H1 (cell line): ENCODE measurements at regions not wholly inside any gene's neighbourhood (a gene's known extent, or its start where the extent isn't known, plus 50 kb on each side); places are given as distances from the start of the nearest gene placed in this dataset.

Source experiments
- CTCF ChIA-PET: fragments of 300-600 bp; sonication (Branson Sonifier 250); formaldehyde crosslinking; loops from one replicate; lab custom pipeline; 2021; ENCODE audit not compliant: partially characterized antibody; lab: Charles Lee
- POLR2A ChIA-PET: fragments of 300-600 bp; sonication (Branson Sonifier 250); formaldehyde crosslinking; loops from one replicate; lab custom pipeline; 2021; ENCODE audit warnings: inconsistent platforms; ENCODE audit not compliant: partially characterized antibody; lab: Charles Lee
- DNase-seq, 2 experiments: peaks; one replicate each; pipeline versions ENCODE4 v3.0.0 to v3.0.0-alpha.2; 2010 to 2022; ENCODE audit warnings: low spot score in 2 of 2, low read depth in 1 of 2, mixed read lengths in 1 of 2
- FAIRE-seq: peaks from 2 replicates; lab custom pipeline; 2011; peaks lifted over from hg19 to GRCh38; lab: Jason Lieb, UNC
- H2AFZ ChIP-seq: 2 replicates; pipeline ENCODE4 v1.8.1; 2012; ENCODE audit warnings: low read length, inconsistent platforms
- H2AK5ac ChIP-seq: 2 replicates; pipeline ENCODE4 v1.6.1; 2013; ENCODE audit warnings: low read depth, low read length
- H2BK120ac ChIP-seq: replicated peaks from 2 replicates; pipeline ENCODE3; 2013; ENCODE audit warnings: low read depth, low read length, inconsistent platforms
- H2BK12ac ChIP-seq: 2 replicates; pipeline ENCODE4 v1.6.1; 2013; ENCODE audit warnings: low read depth, low read length
- H2BK15ac ChIP-seq: 2 replicates; pipeline ENCODE4 v1.6.1; 2013; ENCODE audit warnings: low read length
- H2BK20ac ChIP-seq: 2 replicates; pipeline ENCODE4 v1.6.1; 2013; ENCODE audit warnings: low read length
- H2BK5ac ChIP-seq: 2 replicates; pipeline ENCODE4 v1.6.1; 2013; ENCODE audit warnings: low read depth, low read length
- H3K14ac ChIP-seq: 2 replicates; pipeline ENCODE4 v1.6.1; 2013; ENCODE audit warnings: inconsistent platforms; ENCODE audit not compliant: insufficient read length
- H3K18ac ChIP-seq: 2 replicates; pipeline ENCODE4 v1.6.1; 2013; ENCODE audit warnings: low read length; ENCODE audit errors: extremely low read depth
- H3K23ac ChIP-seq: 2 replicates; pipeline ENCODE4 v1.6.1; 2013; ENCODE audit warnings: inconsistent platforms; ENCODE audit not compliant: insufficient read length
- H3K23me2 ChIP-seq: 2 replicates; pipeline ENCODE4 v1.6.1; 2013; ENCODE audit warnings: low read depth, low read length
- H3K27ac ChIP-seq: 2 replicates; pipeline ENCODE4 v1.6.1; 2011; ENCODE audit warnings: low read depth, low read length, inconsistent platforms
- H3K27me3 ChIP-seq, 4 experiments: replicated peaks in 1 of 4; 1 replicate in 1 of 4; 2 replicates in 3 of 4; pipeline versions ENCODE4 v1.6.1 to v1.8.1; 2011 to 2013; ENCODE audit warnings: low read length in 3 of 4, mild to moderate bottlenecking in 3 of 4, inconsistent platforms in 2 of 4, mixed read lengths in 2 of 4, moderate library complexity in 1 of 4; ENCODE audit not compliant: control insufficient read depth in 3 of 4, insufficient read depth in 3 of 4; ENCODE audit errors: extremely low read depth in 1 of 4
- H3K36me3 ChIP-seq, 4 experiments: 2 replicates each; pipeline versions ENCODE4 v1.6.1 to v1.8.1; 2011 to 2013; ENCODE audit warnings: mild to moderate bottlenecking in 4 of 4, low read length in 3 of 4, moderate library complexity in 2 of 4, control low read depth in 1 of 4, inconsistent platforms in 1 of 4; ENCODE audit not compliant: insufficient read depth in 4 of 4, control insufficient read depth in 2 of 4
- H3K4ac ChIP-seq: replicated peaks from 2 replicates; pipeline ENCODE3; 2013; ENCODE audit warnings: low read length, low read depth, mixed read lengths, inconsistent platforms; ENCODE audit not compliant: insufficient read length
- H3K4me1 ChIP-seq, 4 experiments: replicated peaks in 1 of 4; 1 replicate in 1 of 4; 2 replicates in 3 of 4; pipeline versions ENCODE4 v1.6.1 to v1.8.1; 2011 to 2013; ENCODE audit warnings: low read length in 3 of 4, inconsistent platforms in 2 of 4, mixed read lengths in 1 of 4; ENCODE audit not compliant: insufficient read depth in 4 of 4, control insufficient read depth in 3 of 4
- H3K4me2 ChIP-seq, 2 experiments: 2 replicates each; pipeline versions ENCODE4 v1.6.1 to v1.8.1; 2011 to 2013; ENCODE audit warnings: low read depth in 2 of 2, low read length in 2 of 2, control low read depth in 1 of 2, inconsistent platforms in 1 of 2, mild to moderate bottlenecking in 1 of 2; ENCODE audit not compliant: insufficient read depth in 1 of 2
- H3K4me3 ChIP-seq, 4 experiments: fragments of 200-600, 300-600 bp in 1 of 4; sonication (generic), shearing (Covaris generic), sonication (Bioruptor Twin) in 1 of 4; 2 replicates each; pipeline versions ENCODE4 v1.5.1 to v1.8.1; 2011 to 2016; ENCODE audit warnings: low read length in 4 of 4, low read depth in 3 of 4, control low read depth in 2 of 4, inconsistent platforms in 2 of 4, mild to moderate bottlenecking in 2 of 4, mixed read lengths in 1 of 4, moderate library complexity in 1 of 4; ENCODE audit not compliant: insufficient read depth in 2 of 4; ENCODE audit errors: extremely low read depth in 1 of 4
- H3K56ac ChIP-seq: replicated peaks from 2 replicates; pipeline ENCODE3; 2013; ENCODE audit warnings: low read depth, mild to moderate bottlenecking, mixed read lengths, low read length, inconsistent platforms; ENCODE audit not compliant: insufficient read length
- H3K79me1 ChIP-seq: 2 replicates; pipeline ENCODE4 v1.6.1; 2013; ENCODE audit warnings: low read depth, low read length, control low read depth
- H3K79me2 ChIP-seq, 2 experiments: 2 replicates each; pipeline versions ENCODE4 v1.6.1 to v1.8.1; 2012 to 2013; ENCODE audit warnings: low read length in 2 of 2, mild to moderate bottlenecking in 2 of 2, inconsistent platforms in 1 of 2; ENCODE audit not compliant: insufficient read depth in 2 of 2, control insufficient read depth in 1 of 2
- H3K9ac ChIP-seq, 4 experiments: replicated peaks in 1 of 4; 1 replicate in 1 of 4; 2 replicates in 3 of 4; pipeline versions ENCODE4 v1.6.1 to v1.8.1; 2011 to 2013; ENCODE audit warnings: low read depth in 3 of 4, low read length in 3 of 4, control low read depth in 2 of 4, mild to moderate bottlenecking in 2 of 4, moderate library complexity in 2 of 4, inconsistent platforms in 1 of 4; ENCODE audit errors: extremely low read depth in 1 of 4
- H3K9me3 ChIP-seq, 2 experiments: 2 replicates each; pipeline versions ENCODE4 v1.6.1 to v1.8.1; 2012 to 2013; ENCODE audit warnings: mild to moderate bottlenecking in 2 of 2, moderate library complexity in 2 of 2, control low read depth in 1 of 2, inconsistent platforms in 1 of 2, low read depth in 1 of 2, low read length in 1 of 2, mixed read lengths in 1 of 2; ENCODE audit not compliant: insufficient read depth in 2 of 2
- H4K20me1 ChIP-seq, 2 experiments: replicated peaks in 1 of 2; 2 replicates each; pipeline versions ENCODE3 to v1.8.1; 2011 to 2013; ENCODE audit warnings: inconsistent platforms in 2 of 2, low read length in 2 of 2, mild to moderate bottlenecking in 1 of 2; ENCODE audit not compliant: insufficient read depth in 2 of 2, control insufficient read depth in 1 of 2
- H4K5ac ChIP-seq: 2 replicates; pipeline ENCODE4 v1.6.1; 2013; ENCODE audit warnings: low read length, low read depth, mixed read lengths, inconsistent platforms; ENCODE audit not compliant: insufficient read length
- H4K8ac ChIP-seq: 2 replicates; pipeline ENCODE4 v1.8.0; 2013; ENCODE audit warnings: mild to moderate bottlenecking, moderate library complexity, low read length, inconsistent platforms; ENCODE audit not compliant: insufficient read depth; ENCODE audit errors: extremely low read depth
- H4K91ac ChIP-seq: replicated peaks from 2 replicates; pipeline ENCODE3; 2013; ENCODE audit warnings: low read length, mixed read lengths, inconsistent platforms; ENCODE audit not compliant: insufficient read length
- CBX8 ChIP-seq: fragments of 300-800, 300-1000 bp; sonication (generic); IDR thresholded peaks from 2 replicates; pipeline ENCODE4 v1.7.1; 2016; ENCODE audit warnings: low read depth, low read length, borderline replicate concordance
- CTBP2 ChIP-seq: IDR thresholded peaks from 2 replicates; pipeline ENCODE4 v1.7.0; 2011; ENCODE audit warnings: borderline replicate concordance, mild to moderate bottlenecking, moderate library complexity, mixed read lengths, low read length; ENCODE audit not compliant: insufficient read depth, insufficient read length
- WGBS, 2 experiments: shearing (Covaris generic) in 1 of 2; methylation state at CpG; one replicate each; pipeline versions ENCODE4 v1.1.6 to v1.1.7; 2013 to 2015; ENCODE audit warnings: low lambda C conversion rate in 2 of 2, mixed read lengths in 2 of 2, inconsistent platforms in 1 of 2, low coverage in 1 of 2, missing lambda C conversion rate in 1 of 2; ENCODE audit not compliant: insufficient replicate concordance in 2 of 2, insufficient coverage in 1 of 2, insufficient read length in 1 of 2; ENCODE audit errors: extremely low coverage in 1 of 2, missing lambda C conversion rate in 1 of 2; 5-methylcytosine and 5-hydroxymethylcytosine counted together

GRCh38 chr11:33616552-33616951 is 84.1 kb downstream of the C11orf91 start:
- no peaks in the 10 kb centered on the region for H3K36me3 ChIP-seq
- no peaks in the 10 kb centered on the region for H3K79me1 ChIP-seq
- FAIRE-seq = no peak
- DNase-seq = no peak
- H3K9ac ChIP-seq = no peak overlapping the region
- H3K4me3 ChIP-seq = no peak overlapping the region
- no peak overlapping the region for H3K56ac ChIP-seq
- no peak overlapping the region for H3K14ac ChIP-seq
- no peak overlapping the region for H2BK15ac ChIP-seq
- no peak overlapping the region for H2BK20ac ChIP-seq
- CTCF ChIA-PET = interaction anchor here (0.7 kb wide), 1 partner anchor 30 kb away, joined by 3 read pairs; no protein-coding TSS in a partner anchor
- H4K91ac ChIP-seq = no peak overlapping the region
- no peaks in the 10 kb centered on the region for H3K79me2 ChIP-seq
- no peak overlapping the region for H3K18ac ChIP-seq
- no peaks in the 10 kb centered on the region for H3K27me3 ChIP-seq
- H3K27ac ChIP-seq = no peak overlapping the region
- no peak overlapping the region for H4K5ac ChIP-seq
- WGBS, 2 experiments = 88% methylated on average over 5 of the region's 5 CpGs; no CpG with 5 or more reads in 1 of the 2 experiments
- peaks cover 0 to 2% (median 0%) of the 10 kb centered on the region in 4 experiments; a peak in 1 of 7 replicates for H3K4me1 ChIP-seq
- H2BK5ac ChIP-seq = no peak overlapping the region
- H4K20me1 ChIP-seq = no peaks in the 10 kb centered on the region
- H3K23me2 ChIP-seq = peaks cover 3% of the 10 kb centered on the region; the same call in 1 of the 2 replicates
- H2AK5ac ChIP-seq = no peak overlapping the region
- POLR2A ChIA-PET = no interaction called here
- no peak overlapping the region for H2BK120ac ChIP-seq
- no peak overlapping the region for H2BK12ac ChIP-seq
- H3K4ac ChIP-seq = no peak overlapping the region
- no peak overlapping the region for H4K8ac ChIP-seq
- H2AFZ ChIP-seq = no peak overlapping the region
- H3K4me2 ChIP-seq = no peak overlapping the region
- no peak overlapping the region for H3K23ac ChIP-seq
- H3K9me3 ChIP-seq = no peaks in the 10 kb centered on the region
- TF ChIP-seq CBX8 (no peak), CTBP2 (no peak)
